ENCODE measurements at regions not wholly inside any gene's neighbourhood (a gene's known extent, or its start where the extent isn't known, plus 50 kb on each side); places are given as distances from the start of the nearest gene placed in this dataset.

GRCh38 chr5:3075309-3075708 lies 323.8 kb upstream of the IRX2 start:
- DNase-seq (ENCODE audit: low read depth, low spot score): no peak
- no peak for ATAC-seq
- no peaks in the 10 kb centered on the region for H3K27me3 ChIP-seq (ENCODE audit: control insufficient read depth, insufficient read depth, low read length)
- no peak overlapping the region for H3K27ac ChIP-seq (ENCODE audit: low read length)
- no peaks in the 10 kb centered on the region for H3K4me1 ChIP-seq (ENCODE audit: control insufficient read depth, insufficient read depth, low read length)
- BruUV-seq (replicated peaks): no TSS peak
- in situ Hi-C loops (cut with HindIII; ENCODE audit: low pct_unique_long_range_greater_than_20kb, low sequenced_read_pairs) (no loop called here), intact Hi-C loops (cut with micrococcal nuclease; ENCODE audit: unreplicated experiment) (no loop called here)
- ChIA-PET CTCF (no interaction called here), POLR2A (no interaction called here)
- H3K4me3 ChIP-seq (ENCODE audit: low read depth in 2 of 2, low read length in 2 of 2): no peak overlapping the region
- no peaks in the 10 kb centered on the region for H3K36me3 ChIP-seq (ENCODE audit: control insufficient read depth, insufficient read depth, low read length)
- no peaks in the 10 kb centered on the region; the same call in 1 of the 2 replicates for H3K9me3 ChIP-seq (ENCODE audit: control insufficient read depth, insufficient read depth, low read depth, low read length)
- TF ChIP-seq, protein P1, sequence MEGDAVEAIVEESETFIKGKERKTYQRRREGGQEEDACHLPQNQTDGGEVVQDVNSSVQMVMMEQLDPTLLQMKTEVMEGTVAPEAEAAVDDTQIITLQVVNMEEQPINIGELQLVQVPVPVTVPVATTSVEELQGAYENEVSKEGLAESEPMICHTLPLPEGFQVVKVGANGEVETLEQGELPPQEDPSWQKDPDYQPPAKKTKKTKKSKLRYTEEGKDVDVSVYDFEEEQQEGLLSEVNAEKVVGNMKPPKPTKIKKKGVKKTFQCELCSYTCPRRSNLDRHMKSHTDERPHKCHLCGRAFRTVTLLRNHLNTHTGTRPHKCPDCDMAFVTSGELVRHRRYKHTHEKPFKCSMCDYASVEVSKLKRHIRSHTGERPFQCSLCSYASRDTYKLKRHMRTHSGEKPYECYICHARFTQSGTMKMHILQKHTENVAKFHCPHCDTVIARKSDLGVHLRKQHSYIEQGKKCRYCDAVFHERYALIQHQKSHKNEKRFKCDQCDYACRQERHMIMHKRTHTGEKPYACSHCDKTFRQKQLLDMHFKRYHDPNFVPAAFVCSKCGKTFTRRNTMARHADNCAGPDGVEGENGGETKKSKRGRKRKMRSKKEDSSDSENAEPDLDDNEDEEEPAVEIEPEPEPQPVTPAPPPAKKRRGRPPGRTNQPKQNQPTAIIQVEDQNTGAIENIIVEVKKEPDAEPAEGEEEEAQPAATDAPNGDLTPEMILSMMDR (IDR thresholded peaks at IDR 0.05): peak; percentile 15; the same call in 1 of the 2 replicates
- no peak for TF ChIP-seq POLR2AphosphoS5 (IDR thresholded peaks at IDR 0.05; ENCODE audit: low read depth, low read length)

DNA sequence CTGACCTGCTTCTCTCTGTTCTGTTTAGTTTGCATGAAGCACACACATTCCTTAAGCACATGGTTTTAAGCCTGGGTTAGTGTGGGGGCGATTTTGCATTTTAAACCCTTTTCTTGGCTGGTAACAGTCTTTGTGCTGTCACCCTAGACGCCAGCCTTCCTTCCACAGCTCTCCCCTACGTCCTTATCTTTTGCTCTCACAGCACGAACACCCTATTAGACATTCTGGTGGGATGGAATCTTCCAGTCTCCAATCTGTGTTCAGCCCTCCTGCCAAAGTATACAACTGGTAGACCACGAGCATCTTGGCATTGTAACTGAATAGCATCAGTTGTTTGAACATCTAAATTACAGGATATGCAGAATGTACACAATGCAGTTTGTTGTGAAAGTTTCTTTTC lies 316.9 kb upstream of the IRX2 start:
- TF ChIP-seq TCF7L2 (IDR thresholded peaks at IDR 0.05; ENCODE audit: low read depth, low read length): no peak
- TF ChIP-seq, protein P1 (IDR thresholded peaks at IDR 0.05): no peak
- TF ChIP-seq SIN3A (IDR thresholded peaks at IDR 0.05; ENCODE audit: borderline replicate concordance, insufficient read depth, low read depth, low read length): no peak
- no peak for TF ChIP-seq POLR2AphosphoS5 (IDR thresholded peaks at IDR 0.05; ENCODE audit: low read depth, low read length)
- TF ChIP-seq, protein P2, sequence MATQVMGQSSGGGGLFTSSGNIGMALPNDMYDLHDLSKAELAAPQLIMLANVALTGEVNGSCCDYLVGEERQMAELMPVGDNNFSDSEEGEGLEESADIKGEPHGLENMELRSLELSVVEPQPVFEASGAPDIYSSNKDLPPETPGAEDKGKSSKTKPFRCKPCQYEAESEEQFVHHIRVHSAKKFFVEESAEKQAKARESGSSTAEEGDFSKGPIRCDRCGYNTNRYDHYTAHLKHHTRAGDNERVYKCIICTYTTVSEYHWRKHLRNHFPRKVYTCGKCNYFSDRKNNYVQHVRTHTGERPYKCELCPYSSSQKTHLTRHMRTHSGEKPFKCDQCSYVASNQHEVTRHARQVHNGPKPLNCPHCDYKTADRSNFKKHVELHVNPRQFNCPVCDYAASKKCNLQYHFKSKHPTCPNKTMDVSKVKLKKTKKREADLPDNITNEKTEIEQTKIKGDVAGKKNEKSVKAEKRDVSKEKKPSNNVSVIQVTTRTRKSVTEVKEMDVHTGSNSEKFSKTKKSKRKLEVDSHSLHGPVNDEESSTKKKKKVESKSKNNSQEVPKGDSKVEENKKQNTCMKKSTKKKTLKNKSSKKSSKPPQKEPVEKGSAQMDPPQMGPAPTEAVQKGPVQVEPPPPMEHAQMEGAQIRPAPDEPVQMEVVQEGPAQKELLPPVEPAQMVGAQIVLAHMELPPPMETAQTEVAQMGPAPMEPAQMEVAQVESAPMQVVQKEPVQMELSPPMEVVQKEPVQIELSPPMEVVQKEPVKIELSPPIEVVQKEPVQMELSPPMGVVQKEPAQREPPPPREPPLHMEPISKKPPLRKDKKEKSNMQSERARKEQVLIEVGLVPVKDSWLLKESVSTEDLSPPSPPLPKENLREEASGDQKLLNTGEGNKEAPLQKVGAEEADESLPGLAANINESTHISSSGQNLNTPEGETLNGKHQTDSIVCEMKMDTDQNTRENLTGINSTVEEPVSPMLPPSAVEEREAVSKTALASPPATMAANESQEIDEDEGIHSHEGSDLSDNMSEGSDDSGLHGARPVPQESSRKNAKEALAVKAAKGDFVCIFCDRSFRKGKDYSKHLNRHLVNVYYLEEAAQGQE (IDR thresholded peaks at IDR 0.05; ENCODE audit: insufficient read depth in 1 of 2, low read depth in 2 of 2, low read length in 1 of 2): no peak
- H3K4me1 ChIP-seq (ENCODE audit: control insufficient read depth, insufficient read depth, low read length): no peaks in the 10 kb centered on the region
- in situ Hi-C loops (cut with HindIII; ENCODE audit: low pct_unique_long_range_greater_than_20kb, low sequenced_read_pairs): no loop called here
- ChIA-PET CTCF (no interaction called here), POLR2A (no interaction called here)
- no TSS peak for BruUV-seq (replicated peaks)
- no peak for ATAC-seq
- intact Hi-C loops (cut with micrococcal nuclease; ENCODE audit: unreplicated experiment): no loop called here
- H3K27ac ChIP-seq (ENCODE audit: low read length): no peak overlapping the region
- H3K36me3 ChIP-seq (ENCODE audit: control insufficient read depth, insufficient read depth, low read length): no peaks in the 10 kb centered on the region
- H3K27me3 ChIP-seq (ENCODE audit: control insufficient read depth, insufficient read depth, low read length): no peaks in the 10 kb centered on the region
- no peak for DNase-seq (ENCODE audit: low read depth, low spot score)
- no peak overlapping the region for H3K4me3 ChIP-seq (ENCODE audit: low read depth in 2 of 2, low read length in 2 of 2)
- H3K9me3 ChIP-seq (ENCODE audit: control insufficient read depth, insufficient read depth, low read depth, low read length): no peaks in the 10 kb centered on the region

- POLR2A ChIA-PET: no interaction called here
- BruUV-seq (replicated peaks): no TSS peak
- Histone ChIP-seq H3K27ac (ENCODE audit: low read length) (no peak overlapping the region), H3K36me3 (ENCODE audit: control insufficient read depth, insufficient read depth, low read length) (no peaks in the 10 kb centered on the region), H3K27me3 (ENCODE audit: control insufficient read depth, insufficient read depth, low read length) (no peaks in the 10 kb centered on the region), H3K4me3 (ENCODE audit: low read depth in 2 of 2, low read length in 2 of 2) (no peak overlapping the region), H3K4me1 (ENCODE audit: control insufficient read depth, insufficient read depth, low read length) (no peaks in the 10 kb centered on the region), H3K9me3 (ENCODE audit: control insufficient read depth, insufficient read depth, low read depth, low read length) (0 out of 2 replicates have a peak, but pooled peaks cover 3% of the 10 kb centered on the region)
- DNase-seq (ENCODE audit: low read depth, low spot score) (no peak), ATAC-seq (no peak)
- CTCF ChIA-PET: no interaction called here
- in situ Hi-C loops (cut with HindIII; ENCODE audit: low pct_unique_long_range_greater_than_20kb, low sequenced_read_pairs) (no loop called here), intact Hi-C loops (cut with micrococcal nuclease; ENCODE audit: unreplicated experiment) (no loop called here)
- TF ChIP-seq, protein P1 (IDR thresholded peaks at IDR 0.05): no peak
- TF ChIP-seq POLR2AphosphoS5 (IDR thresholded peaks at IDR 0.05; ENCODE audit: low read depth, low read length) (no peak), TCF7L2 (IDR thresholded peaks at IDR 0.05; ENCODE audit: low read depth, low read length) (no peak), SIN3A (IDR thresholded peaks at IDR 0.05; ENCODE audit: borderline replicate concordance, insufficient read depth, low read depth, low read length) (no peak)
- TF ChIP-seq, protein P2 (IDR thresholded peaks at IDR 0.05; ENCODE audit: insufficient read depth in 1 of 2, low read depth in 2 of 2, low read length in 1 of 2): no peak
Measured at GRCh38 chr5:3060283-3060682, 308.8 kb upstream of the IRX2 start.

Data from Panc1 (cell line).